GM23248 (cell line): ENCODE measurements at regions not wholly inside any gene's neighbourhood (a gene's known extent, or its start where the extent isn't known, plus 50 kb on each side); places are given as distances from the start of the nearest gene placed in this dataset.

Source experiments
- DNase-seq: peaks from one replicate; pipeline ENCODE4 v3.0.0-alpha.2; 2015
- H2AFZ ChIP-seq: fragments of 200-600 bp; sonication (generic); 2 replicates; pipeline ENCODE4 v1.6.1; 2016; ENCODE audit warnings: antibody characterized with exemption
- H3F3A ChIP-seq: fragments of 200-600 bp; sonication (generic); 2 replicates; pipeline ENCODE4 v1.6.1; 2016; ENCODE audit warnings: mild to moderate bottlenecking, antibody characterized with exemption, mixed run types; ENCODE audit not compliant: insufficient read depth
- H3K27ac ChIP-seq: fragments of 200-600 bp; sonication (generic); 2 replicates; pipeline ENCODE4 v1.5.1; 2016; ENCODE audit warnings: mild to moderate bottlenecking
- H3K27me3 ChIP-seq: fragments of 200-600 bp; sonication (generic); replicated peaks from 2 replicates; pipeline ENCODE4 v1.6.1; 2016; ENCODE audit warnings: mild to moderate bottlenecking; ENCODE audit not compliant: insufficient read depth
- H3K36me3 ChIP-seq: fragments of 200-600 bp; sonication (generic); 2 replicates; pipeline ENCODE4 v1.6.1; 2016; ENCODE audit warnings: low read depth, mild to moderate bottlenecking
- H3K4me1 ChIP-seq: fragments of 200-600 bp; sonication (generic); 2 replicates; pipeline ENCODE4 v1.6.1; 2016; ENCODE audit warnings: mild to moderate bottlenecking; ENCODE audit not compliant: insufficient read depth
- H3K4me2 ChIP-seq: fragments of 200-600 bp; sonication (generic); one replicate; pipeline ENCODE4 v1.6.1; 2016; ENCODE audit warnings: mild to moderate bottlenecking; ENCODE audit not compliant: unreplicated experiment
- H3K4me3 ChIP-seq: fragments of 200-600 bp; sonication (generic); 2 replicates; pipeline ENCODE4 v1.5.1; 2016; ENCODE audit warnings: mild to moderate bottlenecking
- H3K79me2 ChIP-seq: fragments of 200-600 bp; sonication (generic); 2 replicates; pipeline ENCODE4 v1.6.1; 2016; ENCODE audit warnings: mild to moderate bottlenecking; ENCODE audit not compliant: insufficient read depth
- H3K9ac ChIP-seq: fragments of 200-600 bp; sonication (generic); 2 replicates; pipeline ENCODE4 v1.6.1; 2016; ENCODE audit warnings: mild to moderate bottlenecking
- H3K9me2 ChIP-seq: fragments of 200-600 bp; sonication (generic); 2 replicates; pipeline ENCODE4 v1.6.1; 2016; ENCODE audit warnings: mixed run types, mild to moderate bottlenecking, moderate library complexity; ENCODE audit not compliant: insufficient read depth
- H3K9me3 ChIP-seq: fragments of 200-600 bp; sonication (generic); one replicate; pipeline ENCODE4 v1.6.1; 2017; ENCODE audit warnings: low read depth
- H4K20me1 ChIP-seq: fragments of 200-600 bp; sonication (generic); 2 replicates; pipeline ENCODE4 v1.6.0; 2016; ENCODE audit not compliant: insufficient read depth
- EZH2 ChIP-seq: fragments of 200-600 bp; sonication (generic); IDR thresholded peaks from 2 replicates; pipeline ENCODE4 v1.6.1; 2018; ENCODE audit warnings: antibody characterized with exemption, mild to moderate bottlenecking; ENCODE audit not compliant: insufficient read depth, poor library complexity, severe bottlenecking
- EZH2phosphoT487 ChIP-seq: fragments of 200-600 bp; sonication (generic); IDR thresholded peaks from 2 replicates; pipeline ENCODE4 v1.6.1; 2018; ENCODE audit warnings: antibody characterized with exemption, moderate library complexity, mild to moderate bottlenecking, low read depth; ENCODE audit not compliant: insufficient read depth
- WGBS, 2 experiments: methylation state at CpG; one replicate each; pipeline ENCODE4 v1.1.6; 2015 to 2017; ENCODE audit warnings: low lambda C conversion rate in 2 of 2, low coverage in 1 of 2; ENCODE audit errors: missing lambda C conversion rate in 2 of 2; 5-methylcytosine and 5-hydroxymethylcytosine counted together
- in situ Hi-C: fragments of 300-500 bp; cut with MboI; formaldehyde crosslinking; loops from 2 replicates; pipeline ENCODE4 v1.15.0; 2020

DNA sequence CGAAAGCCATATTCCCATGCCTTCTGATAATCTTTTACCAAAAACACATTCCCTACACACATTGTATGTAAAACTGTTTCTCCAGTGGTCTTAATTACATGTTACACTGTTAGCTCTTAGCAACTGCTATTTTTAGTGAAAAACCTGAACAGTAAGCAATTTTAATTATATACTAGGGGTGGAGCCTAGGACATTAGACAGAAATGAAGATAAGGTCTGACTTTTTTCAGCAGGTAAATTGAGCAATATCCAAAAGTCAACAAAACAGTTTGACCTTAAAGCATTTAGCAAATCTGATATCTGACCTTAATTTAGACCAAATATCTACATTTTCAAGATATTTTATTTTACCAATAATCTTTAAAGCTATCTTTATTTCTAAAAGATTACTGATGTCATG lies 60.2 kb downstream of the PDE6H start:
- H4K20me1 ChIP-seq = no peaks in the 10 kb centered on the region
- no peak for DNase-seq
- TF ChIP-seq EZH2 = no peak
- TF ChIP-seq EZH2phosphoT487 = no peak
- no peak overlapping the region for H3K27ac ChIP-seq
- no peaks in the 10 kb centered on the region for H3K9me3 ChIP-seq
- 19% methylated on average over 1 of the region's 1 CpG for WGBS, 2 experiments
- H2AFZ ChIP-seq = no peak overlapping the region
- in situ Hi-C loops = no loop called here
- H3K36me3 ChIP-seq = no peaks in the 10 kb centered on the region
- no peaks in the 10 kb centered on the region for H3K27me3 ChIP-seq
- H3K4me2 ChIP-seq = no peak overlapping the region
- no peak overlapping the region for H3K9ac ChIP-seq
- H3F3A ChIP-seq = no peaks in the 10 kb centered on the region
- H3K4me3 ChIP-seq = no peak overlapping the region
- no peaks in the 10 kb centered on the region for H3K9me2 ChIP-seq
- H3K4me1 ChIP-seq = no peaks in the 10 kb centered on the region
- no peaks in the 10 kb centered on the region for H3K79me2 ChIP-seq

DNA sequence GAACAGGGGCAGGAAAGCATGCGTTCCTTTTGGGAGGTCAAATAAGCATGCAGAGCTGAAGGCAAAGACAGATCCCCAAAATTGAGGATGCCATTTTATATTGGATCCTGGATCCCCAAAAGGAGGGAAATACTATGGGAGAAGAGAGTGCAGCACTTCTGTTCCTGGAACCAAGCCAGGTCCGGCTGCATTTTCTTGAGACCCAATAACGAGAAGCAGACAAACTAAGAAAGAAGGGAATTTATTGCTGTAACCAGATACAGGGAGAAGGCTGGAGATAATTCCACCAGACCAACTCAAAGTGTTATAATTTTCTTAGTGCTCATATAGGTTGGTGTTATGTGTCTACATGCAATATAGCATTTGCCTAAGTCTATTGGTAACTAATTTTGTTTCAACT lies 60.8 kb downstream of the PDE6H start:
- no peak overlapping the region for H3K4me3 ChIP-seq
- in situ Hi-C loops = no loop called here
- H3K9ac ChIP-seq = no peak overlapping the region
- H3K4me1 ChIP-seq = no peaks in the 10 kb centered on the region
- H3K79me2 ChIP-seq = no peaks in the 10 kb centered on the region
- no peak overlapping the region for H2AFZ ChIP-seq
- H3K27ac ChIP-seq = no peak overlapping the region
- H3K4me2 ChIP-seq = no peak overlapping the region
- H3K27me3 ChIP-seq = no peaks in the 10 kb centered on the region
- 28 to 31% methylated on average over 3 of the region's 3 CpGs for WGBS, 2 experiments
- no peaks in the 10 kb centered on the region for H3F3A ChIP-seq
- H3K36me3 ChIP-seq = no peaks in the 10 kb centered on the region
- no peak for DNase-seq
- no peaks in the 10 kb centered on the region for H3K9me3 ChIP-seq
- no peaks in the 10 kb centered on the region for H3K9me2 ChIP-seq
- no peaks in the 10 kb centered on the region for H4K20me1 ChIP-seq
- TF ChIP-seq EZH2 (no peak), EZH2phosphoT487 (no peak)

DNA sequence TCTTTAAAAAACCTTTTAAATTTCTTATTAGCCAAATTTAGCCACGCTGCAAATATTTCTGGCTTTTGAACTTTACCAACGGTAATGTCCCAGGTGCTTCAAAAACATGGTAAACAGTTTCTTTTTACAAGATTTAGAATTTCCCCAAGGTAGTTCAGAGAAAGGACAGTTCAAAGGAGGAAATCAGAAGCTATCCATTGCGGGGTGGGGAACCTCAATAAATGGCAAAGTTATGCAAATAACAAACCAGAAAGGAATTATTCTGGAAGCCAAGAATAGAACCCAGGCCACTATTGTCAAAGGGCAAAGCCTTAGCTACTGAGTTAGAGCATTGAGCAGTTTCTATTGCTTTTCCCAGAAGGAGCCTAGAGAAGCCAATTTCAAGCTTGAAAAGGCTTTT lies 62.3 kb downstream of the PDE6H start:
- Histone ChIP-seq H3K9me2 (no peaks in the 10 kb centered on the region), H3K4me3 (no peak overlapping the region), H3K4me2 (no peak overlapping the region), H3K27me3 (no peaks in the 10 kb centered on the region), H3K9ac (no peak overlapping the region), H3K27ac (no peak overlapping the region), H4K20me1 (no peaks in the 10 kb centered on the region), H3K4me1 (no peaks in the 10 kb centered on the region), H3K9me3 (no peaks in the 10 kb centered on the region), H2AFZ (no peak overlapping the region), H3F3A (no peaks in the 10 kb centered on the region), H3K36me3 (no peaks in the 10 kb centered on the region), H3K79me2 (no peaks in the 10 kb centered on the region)
- TF ChIP-seq EZH2phosphoT487 (no peak), EZH2 (no peak)
- in situ Hi-C loops = no loop called here
- 35 to 44% methylated on average over 3 of the region's 3 CpGs for WGBS, 2 experiments
- DNase-seq = no peak

DNA sequence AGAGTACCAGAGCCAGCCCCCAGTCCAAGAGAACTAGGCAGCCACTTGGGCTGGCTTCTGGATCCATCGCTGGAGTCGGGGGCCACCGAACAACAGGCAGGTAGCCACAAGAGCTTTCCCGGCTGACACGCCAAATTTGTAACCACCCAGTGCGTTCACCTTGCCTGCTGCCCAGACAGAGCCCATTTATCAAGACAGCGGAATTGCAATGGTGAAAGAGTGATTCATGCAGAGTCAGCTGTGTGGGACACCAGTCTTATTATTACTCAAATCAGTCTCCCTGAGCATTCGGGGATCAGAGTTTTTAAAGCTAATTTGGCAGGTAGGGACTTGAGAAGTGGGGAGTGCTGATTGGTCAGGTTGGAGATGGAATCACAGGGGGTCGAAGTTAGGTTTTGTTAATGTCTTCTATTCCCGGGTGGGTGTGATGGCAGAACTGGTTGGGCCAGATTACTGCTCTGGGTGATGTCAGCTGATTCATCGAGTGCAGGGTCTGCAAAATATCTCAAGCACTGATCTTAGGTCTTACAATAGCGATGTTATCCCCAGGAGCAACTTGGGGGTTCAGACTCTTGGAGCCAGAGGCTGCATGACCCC lies 64.3 kb downstream of the PDE6H start:
- H3K79me2 ChIP-seq = no peaks in the 10 kb centered on the region
- no peak overlapping the region for H3K27ac ChIP-seq
- WGBS, 2 experiments = 53 to 58% methylated on average over 12 of the region's 12 CpGs
- no peaks in the 10 kb centered on the region for H3K4me1 ChIP-seq
- no peak overlapping the region for H3K9ac ChIP-seq
- TF ChIP-seq EZH2phosphoT487 (no peak), EZH2 (no peak)
- no peaks in the 10 kb centered on the region for H3K36me3 ChIP-seq
- in situ Hi-C loops = no loop called here
- H3K4me2 ChIP-seq = no peak overlapping the region
- DNase-seq = no peak
- no peaks in the 10 kb centered on the region for H3F3A ChIP-seq
- H3K4me3 ChIP-seq = no peak overlapping the region
- H3K9me3 ChIP-seq = no peaks in the 10 kb centered on the region
- H3K27me3 ChIP-seq = no peaks in the 10 kb centered on the region
- H3K9me2 ChIP-seq = no peaks in the 10 kb centered on the region
- H4K20me1 ChIP-seq = no peaks in the 10 kb centered on the region
- H2AFZ ChIP-seq = no peak overlapping the region

DNA sequence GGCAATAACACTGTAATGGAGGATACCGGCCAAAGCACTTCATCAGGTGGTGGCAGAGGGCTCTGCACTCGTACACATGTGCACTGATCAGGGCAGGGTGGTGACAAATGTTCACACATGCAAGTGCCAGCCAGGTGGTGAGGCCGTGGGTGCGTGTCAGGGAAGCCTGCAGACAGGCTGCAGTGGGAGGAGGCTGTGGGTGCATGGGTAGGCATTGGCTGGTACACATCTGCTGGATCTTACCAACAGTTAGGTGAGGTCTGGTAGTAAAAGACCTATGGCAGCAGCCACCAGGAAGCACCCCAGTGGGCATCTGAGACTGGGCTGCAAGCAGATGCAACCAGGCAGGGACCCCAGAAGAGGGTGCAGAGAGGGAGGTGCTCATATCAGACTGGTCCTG lies 65.3 kb downstream of the PDE6H start:
- Histone ChIP-seq H3K4me3 (no peak overlapping the region), H3K4me1 (no peaks in the 10 kb centered on the region), H3F3A (no peaks in the 10 kb centered on the region), H3K4me2 (no peak overlapping the region), H3K27me3 (no peaks in the 10 kb centered on the region; the same call in 1 of the 2 replicates), H4K20me1 (no peaks in the 10 kb centered on the region), H2AFZ (no peak overlapping the region), H3K27ac (no peak overlapping the region), H3K9me2 (no peaks in the 10 kb centered on the region), H3K36me3 (no peaks in the 10 kb centered on the region), H3K9ac (no peak overlapping the region), H3K9me3 (no peaks in the 10 kb centered on the region), H3K79me2 (no peaks in the 10 kb centered on the region)
- in situ Hi-C loops = no loop called here
- no peak for TF ChIP-seq EZH2phosphoT487
- no peak for TF ChIP-seq EZH2
- WGBS, 2 experiments = 43 to 50% methylated on average over 4 of the region's 4 CpGs
- no peak for DNase-seq
